ENCODE measurements at regions not wholly inside any gene's neighbourhood (a gene's known extent, or its start where the extent isn't known, plus 50 kb on each side); places are given as distances from the start of the nearest gene placed in this dataset.

DNA sequence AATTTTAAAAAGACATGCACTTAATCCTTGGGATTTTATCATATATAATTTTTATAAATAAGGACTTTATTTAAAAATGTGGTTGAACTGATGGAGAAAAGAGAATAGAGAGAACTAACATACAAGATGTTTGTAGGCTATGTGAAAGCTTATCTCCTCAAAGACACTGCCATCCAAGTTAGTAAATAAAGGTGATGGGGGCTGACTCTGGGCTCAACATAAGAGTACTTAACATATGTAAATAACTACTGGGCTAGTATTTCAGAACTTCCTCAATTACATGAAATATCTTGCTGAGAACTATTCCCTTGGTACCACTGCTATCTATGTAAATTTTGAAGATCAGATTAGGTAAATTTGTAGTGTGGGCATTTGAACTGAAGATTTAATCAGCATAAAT, 1017.3 kb upstream of the PCDH20 start:
- TF ChIP-seq EZH2 (IDR thresholded peaks at IDR 0.05) (no peak), POLR2AphosphoS5 (IDR thresholded peaks at IDR 0.05; ENCODE audit: borderline replicate concordance, low read depth, low read length) (no peak)
